Fibroblast of the aortic adventitia (primary cell): ENCODE measurements at regions not wholly inside any gene's neighbourhood (a gene's known extent, or its start where the extent isn't known, plus 50 kb on each side); places are given as distances from the start of the nearest gene placed in this dataset.

Experiments
- DNase-seq: peaks from one replicate; pipeline ENCODE4 v3.0.0-alpha.2; 2010; ENCODE audit warnings: low read depth
- H3K4me3 ChIP-seq: 2 replicates; pipeline ENCODE4 v1.5.1; 2011; ENCODE audit warnings: low read depth, mild to moderate bottlenecking, control low read depth, low read length, moderate library complexity
- CTCF ChIP-seq: IDR thresholded peaks from 2 replicates; pipeline ENCODE4 v1.5.1; 2011; ENCODE audit warnings: mild to moderate bottlenecking, low read length, control low read depth, inconsistent platforms; ENCODE audit not compliant: insufficient read depth

DNA sequence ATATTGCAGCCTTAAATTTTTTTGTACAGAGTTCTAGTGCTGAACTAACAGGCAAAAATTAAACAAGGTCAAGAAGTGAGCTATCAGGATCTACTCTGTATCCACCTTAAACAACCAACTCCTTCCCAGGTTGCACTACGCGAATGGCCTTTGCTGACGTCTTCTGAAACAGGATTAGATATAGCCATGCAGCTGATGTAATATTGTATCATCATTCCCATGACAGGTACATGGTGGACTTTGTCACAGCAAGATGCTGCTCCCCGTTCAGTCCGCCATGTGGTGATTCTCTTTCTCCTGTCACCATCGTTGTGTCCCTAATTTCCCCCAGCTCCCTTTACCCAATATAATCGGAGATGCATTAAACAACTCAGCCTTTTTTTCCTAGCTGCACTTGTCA lies 328.9 kb downstream of the DEPDC1B start:
- no peak for DNase-seq
- no peak for TF ChIP-seq CTCF
- H3K4me3 ChIP-seq, result no peak overlapping the region

GRCh38 chr5:60370508-60370907 lies 329.5 kb downstream of the DEPDC1B start:
- DNase-seq, result no peak
- TF ChIP-seq CTCF, result no peak
- H3K4me3 ChIP-seq, result no peak overlapping the region

DNA sequence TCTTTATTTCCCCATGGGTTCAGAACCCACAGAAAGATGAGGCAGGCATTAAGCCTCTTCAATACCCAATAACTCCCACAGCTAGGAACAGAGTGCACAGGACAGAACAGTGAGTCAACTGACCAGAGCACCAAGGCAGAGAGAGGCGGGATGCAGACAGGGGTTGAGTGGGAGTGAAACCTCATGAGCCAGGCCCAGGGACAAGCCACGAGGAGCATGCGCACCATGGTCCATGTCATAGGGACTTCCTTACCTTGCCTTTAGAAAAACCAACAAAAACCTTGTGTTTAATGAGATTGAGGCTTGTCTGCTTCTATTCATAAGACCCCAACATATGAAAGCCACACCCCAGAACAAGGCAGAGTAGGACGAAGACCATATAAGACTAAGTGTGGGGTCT lies 330.6 kb downstream of the DEPDC1B start:
- no peak for TF ChIP-seq CTCF
- H3K4me3 ChIP-seq, result no peak overlapping the region
- DNase-seq, result no peak

GRCh38 chr5:60368100-60368499 lies 331.9 kb downstream of the DEPDC1B start:
- no peak for TF ChIP-seq CTCF
- no peak for DNase-seq
- no peak overlapping the region for H3K4me3 ChIP-seq

DNA sequence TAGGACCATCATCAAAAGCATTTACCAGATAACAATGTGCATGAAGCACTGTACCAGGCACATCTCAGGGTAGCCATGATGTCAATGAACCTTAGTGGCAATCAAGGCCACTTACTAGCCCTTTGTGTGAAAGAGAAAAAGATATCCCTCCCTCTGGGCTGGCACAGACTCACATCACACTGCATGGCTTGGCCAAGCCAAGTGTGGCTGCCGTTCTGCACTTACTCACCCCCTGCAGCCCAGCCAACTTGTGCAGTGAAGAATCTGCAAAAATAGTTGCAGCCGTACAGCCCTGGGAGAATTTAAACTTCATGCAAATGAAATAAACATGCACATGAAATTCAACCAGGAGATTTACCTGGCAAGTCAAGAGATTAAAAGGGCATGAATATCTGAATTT lies 333.5 kb downstream of the DEPDC1B start:
- H3K4me3 ChIP-seq, result no peak overlapping the region
- TF ChIP-seq CTCF, result no peak
- DNase-seq, result peak; percentile 46

DNA sequence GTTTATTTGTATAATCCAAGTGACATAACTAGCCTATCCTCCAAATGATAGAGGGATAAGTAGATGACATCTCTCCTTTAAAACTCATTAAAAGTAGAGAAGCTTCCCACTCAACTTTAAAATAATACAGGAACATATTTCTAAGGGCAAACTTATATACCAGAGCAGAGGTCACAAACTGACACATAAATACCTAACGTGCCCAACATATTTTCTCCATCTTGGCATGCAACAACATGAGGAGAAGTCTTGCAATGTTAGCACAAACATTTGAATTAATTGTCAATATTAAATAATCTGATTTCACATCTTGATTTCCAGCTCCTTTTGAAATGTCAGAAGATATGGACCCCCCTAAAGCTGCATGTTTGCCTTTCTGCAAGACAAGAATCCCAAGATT lies 335.0 kb downstream of the DEPDC1B start:
- DNase-seq, result no peak

More for the DNA sequence above, 335.0 kb downstream of the DEPDC1B start:
- no peak for TF ChIP-seq CTCF
- H3K4me3 ChIP-seq, result no peak overlapping the region
